T-helper 9 cell (primary cell): ENCODE measurements at regions not wholly inside any gene's neighbourhood (a gene's known extent, or its start where the extent isn't known, plus 50 kb on each side); places are given as distances from the start of the nearest gene placed in this dataset.

Experiments used
- DNase-seq: peaks from one replicate; pipeline ENCODE4 v3.0.0-alpha.2; 2020

- DNase-seq: no peak
Measured at GRCh38 chr10:1972406-1972805, 235.1 kb upstream of the ADARB2 start.

DNA sequence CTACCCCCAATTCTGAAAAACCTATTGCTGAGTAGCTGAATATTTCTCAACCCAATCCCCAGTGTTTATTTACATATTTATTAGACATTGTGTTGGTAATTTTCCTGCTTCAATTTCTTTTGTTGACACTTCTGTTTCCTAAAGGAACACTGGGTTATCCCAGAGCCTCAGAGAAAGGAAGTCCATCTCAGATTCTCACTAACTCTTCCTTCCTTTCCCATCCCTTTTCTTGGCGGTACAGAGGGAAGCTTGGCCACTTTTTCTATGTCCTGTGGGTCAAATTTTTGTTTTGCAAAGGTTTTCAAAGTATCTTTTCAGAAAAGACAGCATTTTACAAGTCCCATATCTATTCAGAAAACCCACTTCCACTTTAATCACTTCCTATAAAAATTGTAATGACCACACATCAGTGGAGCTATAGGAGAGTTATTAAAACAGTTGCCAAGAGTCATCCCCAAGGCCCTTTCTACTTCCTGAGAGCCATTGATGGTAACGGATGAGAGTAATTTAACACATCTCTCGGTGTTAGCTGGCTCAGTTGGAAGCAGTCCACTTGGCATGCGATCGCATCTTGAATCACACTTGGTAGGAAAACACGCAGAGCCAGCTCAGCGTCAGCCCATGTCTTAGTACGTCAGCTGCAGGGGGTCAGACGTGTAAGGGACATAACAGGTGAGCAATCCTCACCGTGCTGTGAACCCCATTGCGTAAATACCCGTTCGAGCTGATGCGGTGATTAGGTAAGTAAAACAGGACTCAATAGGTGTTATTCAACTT, 231.1 kb upstream of the ADARB2 start:
- no peak for DNase-seq

GRCh38 chr10:1966712-1967376, 229.5 kb upstream of the ADARB2 start:
- DNase-seq: no peak

- no peak for DNase-seq
Measured at GRCh38 chr10:1964476-1964875, 227.2 kb upstream of the ADARB2 start.

DNA sequence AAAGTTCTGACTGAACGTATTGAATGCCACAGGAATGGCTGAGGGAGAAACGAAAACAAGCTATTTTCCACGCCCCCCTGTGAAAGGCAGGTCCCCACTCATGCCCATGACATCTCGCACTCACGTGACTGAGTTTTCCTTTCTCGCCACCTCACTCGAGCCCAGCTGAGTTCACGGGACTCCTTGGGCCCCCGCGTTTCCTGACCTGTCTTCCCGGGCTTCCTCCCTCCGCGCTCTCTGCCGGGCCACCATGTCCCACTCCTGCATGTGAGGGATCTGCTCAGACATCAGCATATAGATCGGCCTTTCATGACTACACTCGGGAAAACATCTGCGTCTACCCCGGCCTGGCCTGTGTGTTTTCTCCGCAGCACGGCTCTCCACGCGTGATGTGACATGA, 226.0 kb upstream of the ADARB2 start:
- DNase-seq: no peak

- DNase-seq: no peak
Measured at GRCh38 chr10:1961989-1962388, 224.7 kb upstream of the ADARB2 start.

- DNase-seq: no peak
Measured at GRCh38 chr10:1960982-1961381, 223.7 kb upstream of the ADARB2 start.

DNA sequence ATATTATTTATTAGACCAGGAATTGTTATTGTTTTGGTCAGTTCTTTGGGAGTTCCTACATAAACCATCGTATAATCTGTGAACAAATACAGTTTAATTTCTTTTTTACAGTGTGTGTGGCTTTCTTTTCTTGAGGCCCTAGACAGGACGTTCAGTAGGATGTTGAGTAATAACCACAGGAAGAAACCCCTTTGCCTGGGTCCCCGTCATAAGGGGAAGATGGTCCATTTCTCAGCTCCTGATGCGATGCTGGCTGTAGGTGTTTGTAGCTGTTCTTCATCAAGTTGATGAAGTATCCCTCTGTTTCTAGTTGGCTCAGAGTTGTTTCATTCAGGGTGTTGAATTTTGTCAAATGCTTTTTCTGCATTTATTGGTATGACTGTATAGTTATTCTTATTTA, 219.7 kb upstream of the ADARB2 start:
- no peak for DNase-seq

DNA sequence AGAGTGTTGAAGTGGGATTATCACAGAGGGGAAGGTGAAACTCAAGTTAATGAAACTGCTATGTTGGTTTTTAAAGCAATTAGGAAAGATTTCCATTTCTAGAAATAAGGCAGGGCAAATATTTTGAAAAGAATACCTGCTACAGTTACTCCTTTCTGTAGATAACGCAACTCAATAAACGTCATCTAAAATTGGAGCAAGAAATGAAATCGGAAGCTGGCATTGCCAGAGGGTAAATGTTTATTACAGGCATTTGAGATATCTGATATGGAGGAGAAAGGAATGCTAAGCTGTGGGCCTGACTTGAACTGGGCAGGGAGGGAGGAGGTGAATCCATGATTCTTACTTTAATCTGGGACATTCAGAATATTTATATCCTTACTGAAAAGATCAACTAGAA, 217.0 kb upstream of the ADARB2 start:
- DNase-seq: no peak

DNA sequence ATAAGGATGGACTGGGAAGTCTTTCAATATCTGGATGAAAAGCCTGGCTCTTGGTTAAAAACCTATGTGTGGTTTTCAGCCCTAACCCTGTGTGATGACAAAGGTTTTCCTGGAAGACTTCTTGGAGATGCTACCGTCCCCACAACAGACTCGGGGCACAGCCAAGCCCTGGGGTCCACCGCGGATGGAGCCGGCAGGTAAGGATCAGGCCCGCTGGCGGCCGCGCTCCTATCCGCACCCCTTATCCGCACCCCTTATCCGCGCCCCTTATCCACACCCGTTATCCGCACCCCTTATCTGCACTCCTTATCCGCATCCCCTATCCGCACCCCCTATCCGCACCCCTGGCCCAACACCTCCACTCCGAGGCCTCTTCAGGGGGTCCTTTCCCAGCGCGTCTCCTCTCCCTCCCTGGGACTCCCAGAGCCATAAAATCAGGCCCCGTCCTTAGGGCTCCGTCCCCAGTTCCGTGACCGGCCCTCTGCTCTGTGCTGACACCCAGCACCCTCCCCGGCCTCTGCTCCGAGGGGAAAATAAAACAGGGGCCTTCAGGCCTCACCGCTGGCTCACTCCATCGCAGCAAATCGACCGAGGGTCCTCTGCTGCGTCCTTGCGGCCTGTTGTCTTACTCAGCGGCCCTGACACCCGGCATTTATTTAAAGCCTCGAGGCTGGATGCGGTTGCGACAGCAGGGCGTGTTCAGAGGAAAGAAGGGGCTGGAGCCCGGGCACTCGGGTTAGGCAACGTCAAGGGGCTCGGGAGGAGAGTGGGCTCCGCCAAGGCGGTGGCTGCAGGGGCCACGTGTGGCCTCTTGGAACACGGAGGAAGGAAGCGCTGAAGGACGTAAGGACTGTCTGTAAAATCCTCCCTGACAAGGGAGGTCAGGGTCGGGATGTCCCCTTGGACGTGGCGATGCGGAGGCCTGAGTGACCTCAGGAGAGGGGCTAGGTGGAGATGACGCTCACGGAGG, 215.1 kb upstream of the ADARB2 start:
- DNase-seq: no peak

GRCh38 chr10:1950803-1951495, 213.6 kb upstream of the ADARB2 start:
- DNase-seq: no peak

- DNase-seq: no peak
Measured at GRCh38 chr10:1947464-1948003, 210.2 kb upstream of the ADARB2 start.

DNA sequence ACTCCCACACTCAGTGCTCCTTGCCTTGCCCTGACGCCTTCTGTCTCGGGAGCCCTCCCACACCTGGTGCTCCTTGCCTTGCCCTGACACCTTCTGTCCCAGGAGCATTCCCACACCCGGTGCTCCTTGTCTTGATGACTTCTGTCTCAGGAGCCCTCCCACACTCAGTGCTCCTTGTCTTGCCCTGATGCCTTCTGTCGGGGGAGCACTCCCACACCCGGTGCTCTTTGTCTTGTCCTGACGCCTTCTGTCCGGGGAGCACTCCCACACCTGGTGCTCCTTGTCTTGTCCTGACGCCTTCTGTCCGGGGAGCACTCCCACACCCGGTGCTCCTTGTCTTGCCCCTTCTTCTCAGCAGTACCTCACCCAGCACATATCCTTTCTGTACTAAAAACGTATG, 207.2 kb upstream of the ADARB2 start:
- no peak for DNase-seq

DNA sequence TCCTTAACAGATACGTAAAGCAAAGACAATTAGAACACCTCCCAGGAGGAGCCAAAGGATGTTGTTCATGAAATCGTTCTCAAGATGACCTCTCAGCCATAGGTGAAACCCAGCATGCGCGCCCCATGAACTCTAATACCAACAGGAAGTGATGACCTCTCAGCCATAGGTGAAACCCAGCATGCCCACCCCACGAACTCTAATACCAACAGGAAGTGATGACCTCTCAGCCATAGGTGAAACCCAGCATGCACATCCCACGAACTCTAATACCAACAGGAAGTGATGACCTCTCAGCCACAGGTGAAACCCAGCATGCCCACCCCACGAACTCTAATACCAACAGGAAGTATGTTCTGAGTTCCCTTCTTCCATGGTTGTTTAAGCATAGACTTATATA, 205.2 kb upstream of the ADARB2 start:
- DNase-seq: no peak

GRCh38 chr10:1939016-1939415, 201.7 kb upstream of the ADARB2 start:
- DNase-seq: no peak

GRCh38 chr10:1938317-1938716, 201.0 kb upstream of the ADARB2 start:
- no peak for DNase-seq

DNA sequence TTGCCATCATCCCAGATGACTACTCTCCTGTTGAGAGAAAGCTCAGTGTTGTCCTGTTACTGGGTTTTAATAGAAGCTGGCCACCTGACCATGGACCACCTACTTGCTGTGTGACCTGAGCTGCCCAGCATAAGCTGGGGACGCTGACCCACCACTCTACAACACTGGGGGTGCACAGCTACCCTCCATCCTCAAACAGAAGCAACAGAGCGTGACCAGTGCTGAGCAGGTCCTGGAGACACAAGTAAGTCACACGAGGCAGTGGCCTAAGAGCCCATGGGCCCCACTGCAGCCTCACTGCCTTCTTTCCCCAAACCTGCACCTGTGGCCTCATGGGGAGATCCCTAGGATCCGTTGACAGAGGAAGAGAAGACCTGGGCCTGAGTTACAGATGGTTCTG, 198.6 kb upstream of the ADARB2 start:
- DNase-seq: no peak

DNA sequence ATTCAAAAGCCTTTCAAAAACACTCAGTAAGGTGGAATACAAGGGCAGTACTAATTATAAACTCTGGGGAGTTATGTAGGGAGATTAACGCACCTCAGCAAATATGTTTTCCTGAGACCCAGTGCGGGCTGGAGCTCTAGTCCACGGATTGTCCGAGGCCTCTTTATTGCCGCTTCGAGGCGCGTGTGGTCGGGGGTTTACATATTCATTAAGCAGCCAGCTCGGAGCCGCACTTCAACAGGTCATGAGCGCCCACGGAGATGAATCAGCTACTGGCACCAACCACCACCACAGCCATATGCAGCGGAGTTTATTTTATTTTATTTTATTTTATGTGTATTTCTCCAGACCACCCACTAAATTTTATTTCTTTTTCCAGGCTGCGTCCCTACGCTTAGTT, 195.9 kb upstream of the ADARB2 start:
- DNase-seq: no peak

DNA sequence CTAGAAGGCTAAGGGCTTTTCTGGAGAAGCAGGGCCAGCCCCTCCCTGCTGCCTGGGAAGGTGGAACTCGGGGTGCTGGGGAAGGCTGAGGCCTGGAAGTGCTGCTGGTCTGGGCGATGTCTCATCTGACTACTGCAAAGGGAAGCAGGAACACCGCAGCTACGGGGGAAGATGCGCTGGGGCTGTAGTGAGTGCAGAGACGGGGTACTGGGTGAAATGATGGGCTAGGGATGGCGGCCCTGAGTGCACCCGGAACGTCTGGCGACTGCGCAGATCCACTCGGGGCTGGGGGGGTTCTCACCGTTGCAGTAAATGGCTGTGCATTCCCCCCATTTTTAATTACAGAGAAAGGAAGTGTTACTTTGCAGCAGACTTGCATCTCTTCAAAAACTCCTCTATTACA, 195.4 kb upstream of the ADARB2 start:
- DNase-seq: no peak

DNA sequence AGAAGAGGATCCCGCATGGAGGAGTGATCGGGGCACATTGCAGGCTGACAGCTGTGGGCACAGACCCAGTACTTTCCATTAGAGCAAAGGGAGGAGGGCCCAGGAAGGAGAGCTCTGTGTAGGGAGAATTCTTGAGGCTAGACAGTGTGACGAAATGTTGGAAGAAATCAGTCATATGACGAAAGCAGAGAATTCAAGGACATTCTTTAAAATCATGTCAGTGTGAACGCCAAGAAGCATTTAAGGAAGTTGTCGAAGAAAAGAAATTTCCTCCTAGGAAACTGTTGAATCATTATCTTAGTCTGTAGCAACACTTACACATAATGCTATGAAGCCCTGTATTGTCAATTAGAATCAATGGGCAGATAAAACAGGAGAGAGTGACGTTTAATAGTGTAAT, 191.3 kb upstream of the ADARB2 start:
- no peak for DNase-seq

DNA sequence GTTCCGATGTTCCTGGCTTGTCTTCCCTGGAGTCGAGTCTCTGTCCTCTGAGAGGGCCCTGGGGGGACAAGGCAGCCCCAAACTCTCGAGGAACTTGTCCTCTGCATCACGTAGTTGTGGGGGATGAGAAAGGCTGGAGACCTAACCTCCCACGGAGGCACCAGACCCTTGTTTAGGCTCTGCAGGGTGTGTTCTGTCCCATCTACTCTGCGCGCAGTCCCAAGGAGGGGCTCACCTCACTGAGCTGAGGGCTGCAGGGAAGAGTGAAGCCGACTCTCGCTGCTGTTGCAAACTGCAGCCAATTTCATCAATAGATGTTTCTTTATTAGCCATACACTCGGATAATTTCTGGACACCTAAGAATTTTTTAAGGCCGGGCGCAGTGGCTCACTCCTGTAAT, 186.7 kb upstream of the ADARB2 start:
- DNase-seq: no peak

DNA sequence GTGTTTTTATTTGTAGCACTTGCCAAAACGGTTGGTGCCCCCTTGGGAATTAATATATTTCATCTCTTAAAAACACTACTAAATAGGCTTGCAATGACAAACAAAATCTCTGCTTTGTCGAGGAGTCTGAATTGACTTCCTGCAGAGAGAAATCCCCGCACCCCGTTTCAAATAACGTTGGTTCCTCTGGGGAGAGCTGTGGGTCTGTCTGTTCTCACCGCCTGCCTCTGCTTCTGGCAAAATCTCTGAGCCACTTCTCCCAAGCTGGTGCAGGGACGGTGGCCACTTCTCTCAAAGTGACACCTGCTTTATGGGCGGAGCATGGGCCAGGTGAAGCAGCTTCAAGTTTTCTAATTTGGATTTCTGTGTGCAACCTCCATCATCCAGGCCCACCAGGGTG, 186.3 kb upstream of the ADARB2 start:
- no peak for DNase-seq

DNA sequence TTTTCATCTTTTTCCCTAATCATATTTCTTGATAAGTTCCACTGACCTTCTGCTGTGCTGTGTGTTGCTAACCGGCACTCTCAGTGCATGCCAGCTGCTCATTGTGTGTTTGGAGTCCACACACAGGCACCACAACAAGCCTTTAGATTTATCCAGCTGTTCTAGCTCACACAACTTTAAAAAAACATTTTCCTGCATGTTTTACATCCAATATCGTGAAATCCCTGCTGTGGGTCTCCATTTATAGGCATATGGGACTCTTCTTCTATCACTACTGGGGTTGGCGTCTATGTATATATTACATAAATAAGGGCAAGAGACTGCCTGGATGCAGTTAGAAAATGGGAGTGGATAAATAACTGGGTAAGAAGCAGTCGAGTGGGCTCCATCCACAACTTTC, 183.6 kb upstream of the ADARB2 start:
- no peak for DNase-seq
